ENCODE measurements at regions not wholly inside any gene's neighbourhood (a gene's known extent, or its start where the extent isn't known, plus 50 kb on each side); places are given as distances from the start of the nearest gene placed in this dataset.

DNA sequence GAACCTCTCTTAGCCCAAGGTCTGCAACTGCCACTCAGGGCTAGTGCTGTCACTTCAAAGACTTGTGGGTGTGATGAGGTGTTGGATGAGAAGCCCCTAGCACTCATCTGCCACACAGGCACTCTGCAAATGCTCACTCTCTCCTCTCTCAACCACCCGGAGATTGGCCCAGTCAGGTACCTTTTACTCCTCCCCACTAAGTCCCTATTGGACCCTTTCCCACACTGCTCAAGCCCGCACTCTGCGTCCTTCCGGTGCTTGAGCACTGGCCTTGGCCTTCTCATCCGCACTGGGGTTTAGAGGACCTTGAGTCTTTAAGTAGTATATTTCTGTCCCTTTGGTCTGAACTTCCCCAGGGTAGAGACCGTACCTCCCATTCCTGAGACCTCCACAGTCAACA lies 308.0 kb downstream of the NXPE2 start:
- DNase-seq, result no peak
- WGBS, 2 donors, result 75 to 76% methylated on average over 6 of the region's 6 CpGs
- H3K27ac ChIP-seq, result no peak overlapping the region
- H3K9me3 ChIP-seq, result no peaks in the 10 kb centered on the region
- H3K36me3 ChIP-seq (ENCODE audit: low read depth, missing control alignments), result no peaks in the 10 kb centered on the region
- intact Hi-C loops (cut with DNase I; ENCODE audit: low total_unique reads), result no loop called here
- no peaks in the 10 kb centered on the region for H3K4me1 ChIP-seq
- no peaks in the 10 kb centered on the region for H3K27me3 ChIP-seq
- no peak overlapping the region for H3K4me3 ChIP-seq
- TF ChIP-seq POLR2A (IDR thresholded peaks at IDR 0.05), result no peak

DNA sequence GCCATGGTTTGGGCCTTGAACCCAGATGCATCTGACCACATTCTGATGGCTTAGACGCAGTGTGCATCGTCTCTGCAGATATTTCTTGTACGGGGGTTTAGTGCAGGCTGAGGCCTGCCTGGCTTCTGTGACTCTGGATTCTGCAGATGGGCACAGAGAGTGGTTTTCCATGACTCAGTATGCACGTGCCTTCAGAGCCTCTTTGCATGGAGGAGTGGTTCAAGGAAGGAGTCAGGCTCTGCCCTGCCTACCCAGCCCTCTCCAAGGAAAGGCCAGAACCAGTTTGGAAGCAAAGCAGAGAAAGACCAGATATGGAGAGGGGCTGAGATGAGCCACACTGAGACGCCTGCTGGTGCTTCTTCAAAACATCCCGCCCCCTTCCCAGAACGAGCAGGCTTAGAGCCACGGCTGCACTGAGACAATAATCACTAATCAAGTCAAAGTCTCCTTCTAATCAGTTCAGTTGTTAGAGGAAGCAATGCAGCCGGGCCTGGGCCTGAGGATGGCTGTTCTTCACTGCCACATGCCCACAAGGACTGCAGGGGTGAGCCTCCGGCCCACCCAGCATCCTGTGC lies 308.9 kb downstream of the NXPE2 start:
- TF ChIP-seq POLR2A (IDR thresholded peaks at IDR 0.05), result no peak
- TF ChIP-seq, protein P1, sequence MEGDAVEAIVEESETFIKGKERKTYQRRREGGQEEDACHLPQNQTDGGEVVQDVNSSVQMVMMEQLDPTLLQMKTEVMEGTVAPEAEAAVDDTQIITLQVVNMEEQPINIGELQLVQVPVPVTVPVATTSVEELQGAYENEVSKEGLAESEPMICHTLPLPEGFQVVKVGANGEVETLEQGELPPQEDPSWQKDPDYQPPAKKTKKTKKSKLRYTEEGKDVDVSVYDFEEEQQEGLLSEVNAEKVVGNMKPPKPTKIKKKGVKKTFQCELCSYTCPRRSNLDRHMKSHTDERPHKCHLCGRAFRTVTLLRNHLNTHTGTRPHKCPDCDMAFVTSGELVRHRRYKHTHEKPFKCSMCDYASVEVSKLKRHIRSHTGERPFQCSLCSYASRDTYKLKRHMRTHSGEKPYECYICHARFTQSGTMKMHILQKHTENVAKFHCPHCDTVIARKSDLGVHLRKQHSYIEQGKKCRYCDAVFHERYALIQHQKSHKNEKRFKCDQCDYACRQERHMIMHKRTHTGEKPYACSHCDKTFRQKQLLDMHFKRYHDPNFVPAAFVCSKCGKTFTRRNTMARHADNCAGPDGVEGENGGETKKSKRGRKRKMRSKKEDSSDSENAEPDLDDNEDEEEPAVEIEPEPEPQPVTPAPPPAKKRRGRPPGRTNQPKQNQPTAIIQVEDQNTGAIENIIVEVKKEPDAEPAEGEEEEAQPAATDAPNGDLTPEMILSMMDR (IDR thresholded peaks at IDR 0.05), result no peak
- Histone ChIP-seq H3K4me1 (no peaks in the 10 kb centered on the region), H3K27ac (no peak overlapping the region), H3K36me3 (ENCODE audit: low read depth, missing control alignments) (no peaks in the 10 kb centered on the region), H3K27me3 (no peaks in the 10 kb centered on the region), H3K4me3 (no peak overlapping the region), H3K9me3 (no peaks in the 10 kb centered on the region)
- WGBS, 2 donors, result 55 to 74% methylated on average over 10 of the region's 10 CpGs
- intact Hi-C loops (cut with DNase I; ENCODE audit: low total_unique reads), result no loop called here
- no peak for DNase-seq

DNA sequence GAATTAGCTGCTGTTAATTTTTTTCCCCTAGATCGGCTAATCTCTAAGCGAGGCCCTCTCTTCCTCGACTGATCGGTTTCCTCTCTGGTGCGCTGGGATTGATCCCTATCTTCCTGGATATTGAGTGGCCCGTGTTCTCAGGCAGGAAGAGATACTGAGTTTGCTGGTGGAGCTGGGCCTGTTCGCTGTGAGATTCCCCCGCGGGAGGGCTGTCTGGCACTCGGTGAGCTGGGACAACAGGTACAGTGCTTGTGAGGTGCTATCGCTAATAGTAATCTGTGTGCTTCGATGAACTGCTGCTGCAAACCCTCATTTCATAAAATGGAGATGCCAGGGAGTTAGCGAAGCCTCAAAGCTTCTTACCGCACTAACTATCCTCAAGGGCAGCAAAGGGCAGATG lies 310.3 kb downstream of the NXPE2 start:
- H3K9me3 ChIP-seq, result no peaks in the 10 kb centered on the region
- intact Hi-C loops (cut with DNase I; ENCODE audit: low total_unique reads), result no loop called here
- 63 to 68% methylated on average over 14 of the region's 14 CpGs for WGBS, 2 donors
- TF ChIP-seq, protein P1 (IDR thresholded peaks at IDR 0.05), result no peak
- TF ChIP-seq POLR2A (IDR thresholded peaks at IDR 0.05), result no peak
- no peaks in the 10 kb centered on the region for H3K36me3 ChIP-seq (ENCODE audit: low read depth, missing control alignments)
- no peak for DNase-seq
- no peak overlapping the region for H3K4me3 ChIP-seq
- H3K27me3 ChIP-seq, result no peaks in the 10 kb centered on the region
- H3K27ac ChIP-seq, result no peak overlapping the region
- H3K4me1 ChIP-seq, result no peaks in the 10 kb centered on the region

DNA sequence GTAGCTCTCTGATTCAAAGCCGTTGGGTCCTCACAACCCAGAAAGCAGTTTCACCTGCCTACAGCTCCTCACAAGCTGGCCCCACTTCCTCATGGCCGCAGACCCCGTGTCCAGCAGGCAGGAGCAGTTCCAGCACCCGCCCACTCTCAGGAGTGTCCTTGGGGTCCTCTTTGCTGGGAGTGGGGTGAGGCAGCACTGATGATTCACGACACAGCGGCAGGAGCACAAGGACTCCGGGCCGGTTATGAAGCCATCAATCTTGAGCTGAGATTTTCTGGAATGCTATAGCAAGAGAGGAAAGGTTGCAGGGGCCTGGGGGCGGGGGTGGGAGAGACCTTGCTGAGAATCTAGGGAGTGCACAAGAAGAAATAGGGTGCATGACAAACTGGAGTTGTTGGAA lies 311.2 kb downstream of the NXPE2 start:
- Histone ChIP-seq H3K36me3 (ENCODE audit: low read depth, missing control alignments) (no peaks in the 10 kb centered on the region), H3K27ac (no peak overlapping the region), H3K27me3 (no peaks in the 10 kb centered on the region), H3K9me3 (no peaks in the 10 kb centered on the region), H3K4me1 (no peaks in the 10 kb centered on the region), H3K4me3 (no peak overlapping the region)
- DNase-seq, result no peak
- intact Hi-C loops (cut with DNase I; ENCODE audit: low total_unique reads), result no loop called here
- WGBS, 2 donors, result 22 to 31% methylated on average over 6 to 9 of the region's 9 CpGs
- no peak for TF ChIP-seq POLR2A (IDR thresholded peaks at IDR 0.05)
- TF ChIP-seq, protein P1 (IDR thresholded peaks at IDR 0.05), result no peak

DNA sequence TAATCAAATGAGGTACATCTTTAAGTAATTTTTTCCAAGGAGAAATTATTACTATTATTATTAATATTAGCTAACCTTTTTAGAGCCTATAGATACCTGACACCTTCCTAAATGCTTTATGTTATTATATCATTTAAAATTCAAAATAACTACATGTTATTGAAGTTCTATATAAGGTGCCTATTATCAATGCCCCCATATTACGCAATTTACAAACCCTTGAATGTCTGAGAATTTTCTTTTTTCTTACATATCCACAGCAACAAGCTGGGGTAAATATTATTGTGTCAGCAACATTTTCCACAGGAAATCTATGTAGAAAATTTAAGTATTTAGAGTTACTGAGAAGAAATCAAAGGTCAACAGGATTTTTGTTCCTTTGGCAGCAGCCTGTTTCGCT lies 327.3 kb downstream of the NXPE2 start:
- Histone ChIP-seq H3K36me3 (ENCODE audit: low read depth, missing control alignments) (no peaks in the 10 kb centered on the region), H3K4me3 (no peak overlapping the region), H3K9me3 (no peaks in the 10 kb centered on the region), H3K27me3 (no peaks in the 10 kb centered on the region), H3K27ac (no peak overlapping the region), H3K4me1 (no peaks in the 10 kb centered on the region)
- WGBS, 2 donors, result 91 to 95% methylated on average over 2 of the region's 2 CpGs
- intact Hi-C loops (cut with DNase I; ENCODE audit: low total_unique reads), result no loop called here
- TF ChIP-seq, protein P1 (IDR thresholded peaks at IDR 0.05), result no peak
- no peak for TF ChIP-seq POLR2A (IDR thresholded peaks at IDR 0.05)
- no peak for DNase-seq

Data from testis (tissue), 2 donors.